Astrocyte of the cerebellum (primary cell): ENCODE measurements at regions not wholly inside any gene's neighbourhood (a gene's known extent, or its start where the extent isn't known, plus 50 kb on each side); places are given as distances from the start of the nearest gene placed in this dataset.

Source experiments
- DNase-seq: peaks from one replicate; pipeline ENCODE4 v3.0.0-alpha.2; 2011; ENCODE audit warnings: low read depth
- H3K4me3 ChIP-seq: 2 replicates; pipeline ENCODE4 v1.5.1; 2011; ENCODE audit warnings: mild to moderate bottlenecking, low read depth, low read length, moderate library complexity
- CTCF ChIP-seq: IDR thresholded peaks from 2 replicates; pipeline ENCODE4 v1.5.1; 2012; ENCODE audit warnings: low read length, low read depth, moderate library complexity, mild to moderate bottlenecking; ENCODE audit errors: missing control alignments
- in situ Hi-C: cut with HindIII; loops from 2 replicates; pipeline ENCODE4 v1.10.0; 2017; ENCODE audit warnings: low sequenced_read_pairs

DNA sequence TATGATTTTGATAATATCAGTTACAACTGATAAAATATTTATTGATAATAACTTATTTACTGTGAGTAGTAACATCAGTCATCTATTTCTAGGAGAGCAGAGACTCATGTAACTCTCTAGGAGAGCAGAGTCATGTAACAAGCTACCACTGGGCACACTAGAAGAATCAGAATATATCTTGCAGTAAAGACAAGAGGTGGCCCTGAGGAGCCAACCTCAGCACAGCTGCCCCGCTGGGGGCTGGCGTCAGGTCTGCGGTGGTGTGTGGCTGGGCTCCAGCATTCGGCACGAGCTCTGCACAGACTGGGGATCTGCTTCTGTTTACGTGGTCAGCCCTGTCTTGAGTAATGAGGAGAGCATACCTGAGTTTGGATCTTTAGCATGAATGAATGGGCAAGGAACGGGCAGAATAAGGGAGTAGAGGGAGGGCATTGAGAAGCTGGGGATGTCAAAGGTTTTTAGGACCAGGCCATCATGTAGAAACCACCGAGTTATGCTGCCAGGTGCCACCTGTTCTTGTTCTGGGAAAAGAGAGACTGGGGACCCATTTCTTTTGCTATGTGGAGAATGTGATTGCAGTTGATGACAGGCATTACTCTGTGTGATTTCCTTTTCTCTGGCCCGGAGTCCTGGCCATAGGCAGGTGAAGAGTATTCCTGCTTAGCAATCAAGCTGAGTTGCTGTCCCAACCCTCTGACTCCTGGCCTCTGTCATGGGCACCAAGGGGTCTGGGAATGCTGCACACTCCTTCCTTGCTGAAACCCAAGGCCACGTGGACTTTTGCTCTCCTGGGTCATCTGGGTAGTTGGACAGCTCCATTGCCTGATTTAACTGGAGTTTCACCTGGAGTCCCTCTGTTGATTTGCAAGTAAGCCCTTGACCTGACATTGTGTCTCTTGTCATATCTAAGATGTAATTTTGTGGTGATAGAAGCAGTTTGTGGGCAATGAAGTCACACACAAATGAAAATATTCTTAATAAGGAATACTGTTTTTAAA, 50.9 kb upstream of the HEPHL1 start:
- H3K4me3 ChIP-seq: no peak overlapping the region
- in situ Hi-C loops: no loop called here
- DNase-seq: no peak
- no peak for TF ChIP-seq CTCF
